NCI-H1417 treated with DMSO at 0.1 percent for 48 hours (cell line): ENCODE measurements at regions not wholly inside any gene's neighbourhood (a gene's known extent, or its start where the extent isn't known, plus 50 kb on each side); places are given as distances from the start of the nearest gene placed in this dataset.
"Not testable (repeated sequence)": the region's sequence is repeated elsewhere in the genome, so short reads cannot be mapped to it uniquely, and the experiment has no call there.

Source experiments
- DNase-seq: peaks from one replicate; lab custom pipeline; 2025; lab: John Stamatoyannopoulos, UW

- DNase-seq: not testable (repeated sequence)
These were observed 102.8 kb upstream of the OSBPL11 start for GRCh38 chr3:125697979-125698640.

GRCh38 chr3:125715651-125716050 lies 120.4 kb upstream of the OSBPL11 start:
- DNase-seq: no peak

GRCh38 chr3:125732151-125732550 lies 136.9 kb upstream of the OSBPL11 start:
- DNase-seq: not testable (repeated sequence)

GRCh38 chr3:125741991-125742718 lies 146.9 kb upstream of the OSBPL11 start:
- not testable (repeated sequence) for DNase-seq

GRCh38 chr3:125742845-125743244 lies 147.5 kb upstream of the OSBPL11 start:
- DNase-seq: not testable (repeated sequence)

- not testable (repeated sequence) for DNase-seq
These were observed 161.8 kb upstream of the OSBPL11 start for GRCh38 chr3:125757050-125757449.

- not testable (repeated sequence) for DNase-seq
These were observed 163.4 kb upstream of the OSBPL11 start for GRCh38 chr3:125758641-125759130.

- not testable (repeated sequence) for DNase-seq
These were observed 167.3 kb upstream of the OSBPL11 start for GRCh38 chr3:125762601-125763000.

- not testable (repeated sequence) for DNase-seq
These were observed 171.1 kb upstream of the OSBPL11 start for GRCh38 chr3:125766285-125766826.

GRCh38 chr3:125766931-125767330 lies 171.6 kb upstream of the OSBPL11 start:
- DNase-seq: not testable (repeated sequence)

- no peak for DNase-seq
These were observed 172.3 kb upstream of the OSBPL11 start for GRCh38 chr3:125767641-125768040.

GRCh38 chr3:125768821-125769220 lies 173.5 kb upstream of the OSBPL11 start:
- not testable (repeated sequence) for DNase-seq

GRCh38 chr3:125771506-125771905 lies 176.2 kb upstream of the OSBPL11 start:
- not testable (repeated sequence) for DNase-seq

GRCh38 chr3:125774433-125775034 lies 179.2 kb upstream of the OSBPL11 start:
- not testable (repeated sequence) for DNase-seq

GRCh38 chr3:125775106-125775505 lies 179.8 kb upstream of the OSBPL11 start:
- not testable (repeated sequence) for DNase-seq

- DNase-seq: not testable (repeated sequence)
These were observed 180.5 kb upstream of the OSBPL11 start for GRCh38 chr3:125775606-125776294.

GRCh38 chr3:125779276-125779675 lies 184.0 kb upstream of the OSBPL11 start:
- DNase-seq: not testable (repeated sequence)

GRCh38 chr3:125779918-125780317 lies 184.6 kb upstream of the OSBPL11 start:
- DNase-seq: not testable (repeated sequence)

GRCh38 chr3:125781678-125782077 lies 186.4 kb upstream of the OSBPL11 start:
- not testable (repeated sequence) for DNase-seq

GRCh38 chr3:125790312-125790711 lies 178.7 kb upstream of the ROPN1B start:
- not testable (repeated sequence) for DNase-seq

GRCh38 chr3:125791021-125791420 lies 178.0 kb upstream of the ROPN1B start:
- DNase-seq: not testable (repeated sequence)

- not testable (repeated sequence) for DNase-seq
These were observed 159.0 kb upstream of the ROPN1B start for GRCh38 chr3:125810010-125810409.
